Sigmoid colon (tissue), 6 donors: ENCODE measurements at regions not wholly inside any gene's neighbourhood (a gene's known extent, or its start where the extent isn't known, plus 50 kb on each side); places are given as distances from the start of the nearest gene placed in this dataset.

Source experiments
- DNase-seq: peaks from one replicate; pipeline ENCODE4 v3.0.0-alpha.2; 2019
- H3K27ac ChIP-seq, 4 donors: fragments of 200-600 bp; sonication (generic); one replicate each; pipeline ENCODE4 v1.5.1; 2016 to 2019; ENCODE audit warnings: mild to moderate bottlenecking in 1 of 4
- H3K27me3 ChIP-seq, 3 donors: fragments of 200-600 bp; sonication (generic); one replicate each; pipeline ENCODE4 v1.5.1; 2019; ENCODE audit warnings: mild to moderate bottlenecking in 1 of 3
- H3K36me3 ChIP-seq, 4 donors: fragments of 200-600 bp; sonication (generic); one replicate each; pipeline ENCODE4 v1.5.1; 2016 to 2019
- H3K4me1 ChIP-seq, 4 donors: fragments of 200-600 bp; sonication (generic); one replicate each; pipeline ENCODE4 v1.5.1; 2017 to 2019
- H3K4me3 ChIP-seq, 4 donors: fragments of 200-600 bp; sonication (generic); one replicate each; pipeline ENCODE4 v1.5.1; 2017 to 2019; ENCODE audit warnings: mild to moderate bottlenecking in 2 of 4, moderate library complexity in 1 of 4
- H3K9me3 ChIP-seq, 4 donors: fragments of 200-600 bp in 3 of 4; sonication (generic) in 3 of 4; one replicate each; pipeline versions ENCODE4 v1.5.1 to v1.6.1; 2013 to 2019
- EP300 ChIP-seq, 4 donors: sonication (generic); formaldehyde crosslinking; IDR thresholded peaks; one replicate each; pipeline ENCODE4 v1.6.1; 2017; ENCODE audit warnings: antibody characterized with exemption in 4 of 4
- POLR2A ChIP-seq, 2 donors: fragments of 450-650 bp; IDR thresholded peaks; one replicate each; pipeline ENCODE4 v1.6.1; 2016; ENCODE audit warnings: antibody characterized with exemption in 2 of 2, mild to moderate bottlenecking in 2 of 2, moderate library complexity in 2 of 2
- POLR2AphosphoS5 ChIP-seq, 4 donors: sonication (generic); formaldehyde crosslinking; IDR thresholded peaks; one replicate each; pipeline ENCODE4 v1.6.1; 2017; ENCODE audit warnings: antibody characterized with exemption in 4 of 4
- WGBS, 2 donors: extraction: QIAGEN DNeasy Blood & Tissue Kit; methylation state at CpG; one replicate each; pipeline ENCODE4 v1.1.7; 2013; 5-methylcytosine and 5-hydroxymethylcytosine counted together
- intact Hi-C: fragments of 100-400 bp; cut with DNase I; formaldehyde crosslinking; loops from one replicate; pipeline ENCODE4 v1.15.1; 2023
- TF ChIP-seq, protein P1 (sequence below), 4 experiments: fragments of 450-650 bp in 3 of 4; fragments of 200-600 bp in 1 of 4; IDR thresholded peaks; one replicate each; pipeline ENCODE4 v1.5.1; 2016 to 2019; ENCODE audit warnings: antibody characterized with exemption in 4 of 4, mild to moderate bottlenecking in 3 of 4, moderate library complexity in 2 of 4
- donor health status: healthy with polysubstance abuse.
- donor health status: healthy.

DNA sequence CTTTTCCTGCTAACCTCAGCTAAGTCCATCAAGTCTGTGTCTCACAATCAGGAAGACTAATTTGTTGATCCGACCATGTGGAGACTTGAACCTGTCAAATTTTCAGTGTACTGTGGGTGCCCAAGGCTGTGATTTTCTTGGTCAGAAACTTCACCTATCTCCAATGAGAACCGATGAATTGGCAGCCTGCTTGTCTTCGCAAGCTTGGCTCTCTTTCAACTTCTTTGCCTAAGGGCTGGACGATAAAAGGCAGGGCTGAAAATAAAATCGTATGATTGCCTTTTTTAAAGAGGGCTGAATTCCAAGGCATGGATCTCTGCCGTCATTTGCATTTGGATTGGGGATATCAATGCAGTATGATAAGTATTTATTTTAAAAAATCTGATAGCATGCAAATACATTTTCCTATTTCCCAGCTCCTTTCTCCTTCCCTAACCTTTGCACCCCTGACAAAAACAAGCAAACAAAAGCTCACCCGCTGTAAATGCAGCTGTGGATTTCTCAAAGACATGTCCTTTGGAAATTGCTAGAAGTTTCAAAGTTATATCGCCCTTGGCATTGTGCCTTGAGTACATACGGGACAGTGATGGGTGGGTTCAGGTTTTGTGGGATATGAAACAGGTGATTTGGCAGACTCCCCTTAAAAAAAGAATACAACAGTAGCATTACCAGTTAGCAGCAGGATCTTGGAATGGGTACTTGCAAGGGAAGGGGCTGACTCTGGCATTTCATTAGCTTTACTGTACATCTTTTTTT, 80.6 kb downstream of the NPTX2 start:
- H3K27me3 ChIP-seq = no peaks in the 10 kb centered on the region
- intact Hi-C loops = no loop called here
- no peaks in the 10 kb centered on the region for H3K4me1 ChIP-seq
- no peaks in the 10 kb centered on the region for H3K36me3 ChIP-seq
- DNase-seq = peak; percentile 6
- TF ChIP-seq POLR2AphosphoS5 (IDR thresholded peaks at IDR 0.05) (no peak), EP300 (IDR thresholded peaks at IDR 0.05) (no peak), POLR2A (IDR thresholded peaks at IDR 0.05) (no peak)
- TF ChIP-seq, protein P1, sequence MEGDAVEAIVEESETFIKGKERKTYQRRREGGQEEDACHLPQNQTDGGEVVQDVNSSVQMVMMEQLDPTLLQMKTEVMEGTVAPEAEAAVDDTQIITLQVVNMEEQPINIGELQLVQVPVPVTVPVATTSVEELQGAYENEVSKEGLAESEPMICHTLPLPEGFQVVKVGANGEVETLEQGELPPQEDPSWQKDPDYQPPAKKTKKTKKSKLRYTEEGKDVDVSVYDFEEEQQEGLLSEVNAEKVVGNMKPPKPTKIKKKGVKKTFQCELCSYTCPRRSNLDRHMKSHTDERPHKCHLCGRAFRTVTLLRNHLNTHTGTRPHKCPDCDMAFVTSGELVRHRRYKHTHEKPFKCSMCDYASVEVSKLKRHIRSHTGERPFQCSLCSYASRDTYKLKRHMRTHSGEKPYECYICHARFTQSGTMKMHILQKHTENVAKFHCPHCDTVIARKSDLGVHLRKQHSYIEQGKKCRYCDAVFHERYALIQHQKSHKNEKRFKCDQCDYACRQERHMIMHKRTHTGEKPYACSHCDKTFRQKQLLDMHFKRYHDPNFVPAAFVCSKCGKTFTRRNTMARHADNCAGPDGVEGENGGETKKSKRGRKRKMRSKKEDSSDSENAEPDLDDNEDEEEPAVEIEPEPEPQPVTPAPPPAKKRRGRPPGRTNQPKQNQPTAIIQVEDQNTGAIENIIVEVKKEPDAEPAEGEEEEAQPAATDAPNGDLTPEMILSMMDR (IDR thresholded peaks at IDR 0.05) = no peak
- 31 to 84% methylated on average over 9 of the region's 9 CpGs for WGBS, 2 donors
- peaks cover 0 to 8% (median 3%) of the 10 kb centered on the region in 4 donors for H3K9me3 ChIP-seq
- H3K27ac ChIP-seq = no peak overlapping the region
- H3K4me3 ChIP-seq = no peak overlapping the region

DNA sequence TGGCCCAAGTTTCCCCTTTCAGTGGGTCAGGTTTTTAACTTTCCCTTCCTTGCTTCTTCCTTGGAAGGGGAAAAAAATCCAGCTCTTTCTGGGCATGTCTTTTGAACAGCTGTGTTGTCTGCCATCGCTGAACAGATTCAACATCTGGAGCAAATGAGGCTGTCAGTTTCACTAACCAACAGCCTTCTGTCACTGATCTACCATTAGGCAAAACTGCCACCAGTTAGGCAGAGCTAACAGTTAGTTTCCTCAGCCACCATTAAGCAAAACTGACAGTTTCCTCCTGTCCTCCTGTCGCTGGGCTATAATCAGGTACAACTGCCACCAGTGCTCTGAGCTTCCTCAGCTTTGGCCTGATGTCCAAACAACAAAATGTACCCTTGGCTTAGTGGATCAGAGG, 81.9 kb downstream of the NPTX2 start:
- Histone ChIP-seq H3K36me3 (no peaks in the 10 kb centered on the region), H3K4me3 (no peak overlapping the region), H3K27ac (no peak overlapping the region), H3K4me1 (no peaks in the 10 kb centered on the region), H3K27me3 (peaks cover 0 to 3% (median 0%) of the 10 kb centered on the region in 3 donors), H3K9me3 (peaks cover 0 to 8% (median 0%) of the 10 kb centered on the region in 4 donors)
- TF ChIP-seq POLR2AphosphoS5 (IDR thresholded peaks at IDR 0.05) (no peak), POLR2A (IDR thresholded peaks at IDR 0.05) (no peak), EP300 (IDR thresholded peaks at IDR 0.05) (no peak)
- TF ChIP-seq, protein P1 (IDR thresholded peaks at IDR 0.05) = no peak
- intact Hi-C loops = no loop called here
- DNase-seq = peak; percentile 12
- WGBS, 2 donors = 73 to 80% methylated on average over 2 of the region's 2 CpGs

DNA sequence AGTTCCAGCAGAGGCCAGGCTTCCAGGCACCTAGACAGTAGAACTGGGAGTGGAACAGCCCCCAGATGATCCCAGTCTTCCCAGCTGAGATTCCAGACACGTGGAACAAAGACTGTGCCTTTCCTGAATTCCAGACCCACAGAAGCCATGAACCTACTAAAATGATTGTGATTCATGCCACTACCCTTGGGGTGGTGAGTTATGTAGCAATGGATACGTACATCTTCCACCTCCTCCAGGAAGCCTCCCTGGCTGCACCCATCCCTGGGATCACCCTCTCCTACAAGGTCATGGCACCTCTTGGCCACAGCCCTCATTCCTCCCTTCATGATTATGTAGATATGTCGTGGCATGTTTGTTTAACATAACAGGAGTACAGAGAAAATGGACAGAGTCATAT, 83.4 kb downstream of the NPTX2 start:
- Histone ChIP-seq H3K4me3 (no peak overlapping the region), H3K36me3 (no peaks in the 10 kb centered on the region), H3K27me3 (peaks cover 0 to 8% (median 0%) of the 10 kb centered on the region in 3 donors), H3K4me1 (no peaks in the 10 kb centered on the region), H3K27ac (no peak overlapping the region), H3K9me3 (peaks cover 0 to 8% (median 0%) of the 10 kb centered on the region in 4 donors)
- intact Hi-C loops = no loop called here
- 41 to 68% methylated on average over 3 of the region's 3 CpGs for WGBS, 2 donors
- peak; percentile 4 for DNase-seq
- TF ChIP-seq, protein P1 (IDR thresholded peaks at IDR 0.05) = no peak
- TF ChIP-seq POLR2AphosphoS5 (IDR thresholded peaks at IDR 0.05) (no peak), POLR2A (IDR thresholded peaks at IDR 0.05) (no peak), EP300 (IDR thresholded peaks at IDR 0.05) (no peak)

- Histone ChIP-seq H3K27me3 (peaks cover 0 to 13% (median 0%) of the 10 kb centered on the region in 3 donors), H3K4me1 (no peaks in the 10 kb centered on the region), H3K9me3 (peaks cover 0 to 8% (median 0%) of the 10 kb centered on the region in 4 donors), H3K4me3 (no peak overlapping the region), H3K27ac (no peak overlapping the region), H3K36me3 (no peaks in the 10 kb centered on the region)
- intact Hi-C loops = no loop called here
- TF ChIP-seq POLR2AphosphoS5 (IDR thresholded peaks at IDR 0.05) = no peak
- TF ChIP-seq EP300 (IDR thresholded peaks at IDR 0.05) = no peak
- no peak for TF ChIP-seq POLR2A (IDR thresholded peaks at IDR 0.05)
- TF ChIP-seq, protein P1 (IDR thresholded peaks at IDR 0.05) = no peak
- DNase-seq = peak; percentile 24
- WGBS, 2 donors = 83 to 84% methylated on average over 11 of the region's 11 CpGs
Observed at GRCh38 chr7:98701372-98701771, 84.3 kb downstream of the NPTX2 start.
